ENCODE measurements at regions not wholly inside any gene's neighbourhood (a gene's known extent, or its start where the extent isn't known, plus 50 kb on each side); places are given as distances from the start of the nearest gene placed in this dataset.

GRCh38 chr11:116126562-116126961 is 622.3 kb upstream of the CADM1 start:
- no peak overlapping the region for H3K27ac ChIP-seq
- no peaks in the 10 kb centered on the region for H3K4me1 ChIP-seq
- WGBS, result 100% methylated on average over 3 of the region's 3 CpGs
- no peak for DNase-seq (ENCODE audit: low spot score in 2 of 2)
- H3K4me3 ChIP-seq, result no peak overlapping the region
- no peaks in the 10 kb centered on the region for H3K9me3 ChIP-seq
- H3K27me3 ChIP-seq, result no peaks in the 10 kb centered on the region
- H3K36me3 ChIP-seq, result no peaks in the 10 kb centered on the region
- no peak for TF ChIP-seq POLR2AphosphoS5 (IDR thresholded peaks at IDR 0.05)
- TF ChIP-seq, protein P1, sequence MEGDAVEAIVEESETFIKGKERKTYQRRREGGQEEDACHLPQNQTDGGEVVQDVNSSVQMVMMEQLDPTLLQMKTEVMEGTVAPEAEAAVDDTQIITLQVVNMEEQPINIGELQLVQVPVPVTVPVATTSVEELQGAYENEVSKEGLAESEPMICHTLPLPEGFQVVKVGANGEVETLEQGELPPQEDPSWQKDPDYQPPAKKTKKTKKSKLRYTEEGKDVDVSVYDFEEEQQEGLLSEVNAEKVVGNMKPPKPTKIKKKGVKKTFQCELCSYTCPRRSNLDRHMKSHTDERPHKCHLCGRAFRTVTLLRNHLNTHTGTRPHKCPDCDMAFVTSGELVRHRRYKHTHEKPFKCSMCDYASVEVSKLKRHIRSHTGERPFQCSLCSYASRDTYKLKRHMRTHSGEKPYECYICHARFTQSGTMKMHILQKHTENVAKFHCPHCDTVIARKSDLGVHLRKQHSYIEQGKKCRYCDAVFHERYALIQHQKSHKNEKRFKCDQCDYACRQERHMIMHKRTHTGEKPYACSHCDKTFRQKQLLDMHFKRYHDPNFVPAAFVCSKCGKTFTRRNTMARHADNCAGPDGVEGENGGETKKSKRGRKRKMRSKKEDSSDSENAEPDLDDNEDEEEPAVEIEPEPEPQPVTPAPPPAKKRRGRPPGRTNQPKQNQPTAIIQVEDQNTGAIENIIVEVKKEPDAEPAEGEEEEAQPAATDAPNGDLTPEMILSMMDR (IDR thresholded peaks at IDR 0.05), result no peak
- TF ChIP-seq POLR2A (IDR thresholded peaks at IDR 0.05), result no peak
- no peak for TF ChIP-seq EP300 (IDR thresholded peaks at IDR 0.05)

- no peak for DNase-seq (ENCODE audit: low spot score in 2 of 2)
These were observed 620.9 kb upstream of the CADM1 start for GRCh38 chr11:116124922-116125714.

DNA sequence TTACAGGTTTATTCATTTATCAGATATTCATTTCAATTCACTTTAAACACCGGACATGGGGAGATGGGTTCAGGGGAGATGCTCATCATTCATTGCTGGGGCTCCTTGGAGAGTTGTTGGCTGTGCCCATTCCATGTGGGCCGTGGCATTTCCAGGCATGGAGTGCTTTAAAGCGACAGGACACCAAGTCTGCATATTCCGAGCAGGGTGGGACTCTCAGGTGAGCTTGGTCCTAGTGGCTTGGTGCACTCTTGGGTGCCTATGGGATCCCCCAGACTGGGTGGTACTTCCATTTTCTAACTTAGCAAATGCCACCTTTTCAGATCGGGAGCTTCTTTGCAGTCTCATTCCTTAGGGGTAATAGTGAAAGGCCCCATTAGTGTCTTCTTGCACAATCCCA is 619.5 kb upstream of the CADM1 start:
- H3K4me1 ChIP-seq, result no peaks in the 10 kb centered on the region
- H3K27ac ChIP-seq, result no peak overlapping the region
- H3K36me3 ChIP-seq, result no peaks in the 10 kb centered on the region
- no peaks in the 10 kb centered on the region for H3K9me3 ChIP-seq
- H3K4me3 ChIP-seq, result no peak overlapping the region
- DNase-seq (ENCODE audit: low spot score in 2 of 2), result no peak
- TF ChIP-seq EP300 (IDR thresholded peaks at IDR 0.05) (no peak), POLR2AphosphoS5 (IDR thresholded peaks at IDR 0.05) (no peak), POLR2A (IDR thresholded peaks at IDR 0.05) (no peak)
- TF ChIP-seq, protein P1 (IDR thresholded peaks at IDR 0.05), result no peak
- no peaks in the 10 kb centered on the region for H3K27me3 ChIP-seq
- WGBS, result 85% methylated on average over 4 of the region's 5 CpGs

More at GRCh38 chr11:116124922-116125714, 620.9 kb upstream of the CADM1 start:
- Histone ChIP-seq H3K27ac (no peak overlapping the region), H3K9me3 (no peaks in the 10 kb centered on the region), H3K4me1 (no peaks in the 10 kb centered on the region), H3K27me3 (no peaks in the 10 kb centered on the region), H3K4me3 (no peak overlapping the region), H3K36me3 (no peaks in the 10 kb centered on the region)
- WGBS, result 94% methylated on average over 8 of the region's 9 CpGs
- no peak for TF ChIP-seq EP300 (IDR thresholded peaks at IDR 0.05)
- TF ChIP-seq, protein P1 (IDR thresholded peaks at IDR 0.05), result no peak
- TF ChIP-seq POLR2AphosphoS5 (IDR thresholded peaks at IDR 0.05), result no peak
- no peak for TF ChIP-seq POLR2A (IDR thresholded peaks at IDR 0.05)

DNA sequence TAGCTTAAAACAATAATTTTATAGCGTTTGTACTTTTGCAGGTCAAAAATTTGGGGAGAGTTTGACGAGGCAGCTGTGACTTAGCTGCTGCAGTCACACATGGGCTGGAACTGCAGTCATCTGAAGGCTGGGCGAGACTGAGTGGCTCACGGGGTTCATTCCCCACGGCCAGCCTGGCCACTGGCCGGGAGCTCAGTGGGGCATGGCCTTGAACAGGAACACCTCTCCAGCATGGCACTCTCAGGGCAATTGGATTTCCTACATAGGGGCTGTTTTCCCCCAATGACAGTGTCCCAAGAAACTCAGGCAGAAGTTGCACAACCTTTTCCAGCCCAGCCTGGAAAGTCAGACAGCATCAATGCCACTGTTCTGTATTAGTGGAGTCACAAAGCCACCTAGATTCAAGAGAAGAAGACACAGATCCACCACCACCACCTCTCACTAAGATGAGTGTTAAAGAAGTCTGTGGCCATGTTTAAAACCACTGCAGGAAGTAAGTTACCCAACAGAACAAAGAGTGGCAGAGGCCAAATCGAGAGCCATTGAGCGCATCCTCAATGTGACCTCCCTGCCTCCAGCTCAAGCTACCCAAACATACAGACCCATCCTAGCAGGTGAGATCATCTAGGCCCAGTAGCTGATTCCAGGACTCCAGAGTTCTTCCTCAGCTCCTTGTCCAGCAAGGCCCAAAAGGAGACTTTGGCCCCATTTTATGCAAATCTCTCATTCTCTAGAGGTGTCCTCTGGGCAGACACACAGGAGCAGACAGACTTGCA is 618.7 kb upstream of the CADM1 start:
- H3K27ac ChIP-seq, result no peak overlapping the region
- no peaks in the 10 kb centered on the region for H3K27me3 ChIP-seq
- no peak overlapping the region for H3K4me3 ChIP-seq
- no peaks in the 10 kb centered on the region for H3K4me1 ChIP-seq
- no peaks in the 10 kb centered on the region for H3K9me3 ChIP-seq
- TF ChIP-seq, protein P1 (IDR thresholded peaks at IDR 0.05), result no peak
- TF ChIP-seq EP300 (IDR thresholded peaks at IDR 0.05) (no peak), POLR2AphosphoS5 (IDR thresholded peaks at IDR 0.05) (no peak), POLR2A (IDR thresholded peaks at IDR 0.05) (no peak)
- H3K36me3 ChIP-seq, result no peaks in the 10 kb centered on the region
- no peak for DNase-seq (ENCODE audit: low spot score in 2 of 2)
- 83% methylated on average over 8 of the region's 8 CpGs for WGBS

DNA sequence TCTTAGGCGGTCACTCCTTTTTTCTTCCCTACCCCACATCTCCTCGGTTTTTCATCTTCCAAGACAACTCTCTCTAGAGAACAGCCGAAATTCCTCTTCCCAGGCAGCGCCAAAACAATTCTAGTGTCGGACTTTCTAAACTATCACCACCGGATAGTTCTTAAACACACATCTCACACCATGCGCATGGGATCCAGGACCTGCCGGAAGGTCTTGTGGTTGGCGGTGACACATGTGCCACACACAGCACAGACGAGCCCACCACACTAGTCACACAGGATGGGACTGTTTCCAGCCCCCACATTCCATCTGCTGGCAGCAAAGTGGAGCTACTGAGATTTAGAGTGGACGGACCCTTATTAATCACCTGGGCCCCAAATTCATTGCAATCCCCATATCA is 614.9 kb upstream of the CADM1 start:
- TF ChIP-seq POLR2A (IDR thresholded peaks at IDR 0.05) (no peak), EP300 (IDR thresholded peaks at IDR 0.05) (no peak), POLR2AphosphoS5 (IDR thresholded peaks at IDR 0.05) (no peak)
- TF ChIP-seq, protein P1 (IDR thresholded peaks at IDR 0.05), result no peak
- no peak for DNase-seq (ENCODE audit: low spot score in 2 of 2)
- 91% methylated on average over 11 of the region's 11 CpGs for WGBS
- Histone ChIP-seq H3K4me1 (no peaks in the 10 kb centered on the region), H3K4me3 (no peak overlapping the region), H3K36me3 (no peaks in the 10 kb centered on the region), H3K27me3 (no peaks in the 10 kb centered on the region), H3K27ac (no peak overlapping the region), H3K9me3 (no peaks in the 10 kb centered on the region)

Measured in suprapubic skin (tissue), 4 donors.